ENCODE measurements at regions not wholly inside any gene's neighbourhood (a gene's known extent, or its start where the extent isn't known, plus 50 kb on each side); places are given as distances from the start of the nearest gene placed in this dataset.

- ChIA-PET CTCF (no interaction called here), POLR2A (ENCODE audit: unreplicated experiment) (no interaction called here)
- no peaks in the 10 kb centered on the region for H3K79me2 ChIP-seq (ENCODE audit: low read depth)
- intact Hi-C loops (cut with micrococcal nuclease; ENCODE audit: unreplicated experiment), result no loop called here
- no peak overlapping the region for H3K27ac ChIP-seq
- no peaks in the 10 kb centered on the region for H3K36me3 ChIP-seq (ENCODE audit: low read depth)
- H3F3A ChIP-seq (ENCODE audit: insufficient read depth, low read depth), result no peaks in the 10 kb centered on the region; the same call in 1 of the 2 replicates
- H3K4me2 ChIP-seq, result no peak overlapping the region
- H3K9me2 ChIP-seq (ENCODE audit: insufficient read depth), result no peaks in the 10 kb centered on the region
- no peaks in the 10 kb centered on the region for H3K4me1 ChIP-seq (replicated peaks; ENCODE audit: insufficient read depth)
- no peak overlapping the region for H3K4me3 ChIP-seq
- H4K20me1 ChIP-seq (ENCODE audit: insufficient read depth), result no peaks in the 10 kb centered on the region
- no peak for DNase-seq
- no TSS peak for BruUV-seq (replicated peaks)
- no peaks in the 10 kb centered on the region for H3K9me3 ChIP-seq (ENCODE audit: insufficient read depth, low read depth)
- peaks cover 16% of the 10 kb centered on the region; the same call in 1 of the 2 replicates for H3K27me3 ChIP-seq (ENCODE audit: insufficient read depth, low read depth)
- no peak overlapping the region for H2AFZ ChIP-seq
- TF ChIP-seq EZH2 (IDR thresholded peaks at IDR 0.05; ENCODE audit: low read depth) (no peak), CTCF (conservative IDR thresholded peaks at IDR 0.05) (no peak)
Measured at GRCh38 chr7:25840209-25840792, 311.7 kb upstream of the NFE2L3 start.

- Histone ChIP-seq H3K4me2 (no peak overlapping the region), H3F3A (ENCODE audit: insufficient read depth, low read depth) (no peaks in the 10 kb centered on the region; the same call in 1 of the 2 replicates), H3K27ac (no peak overlapping the region), H3K9me2 (ENCODE audit: insufficient read depth) (no peaks in the 10 kb centered on the region), H3K27me3 (ENCODE audit: insufficient read depth, low read depth) (peaks cover 25% of the 10 kb centered on the region; the same call in 1 of the 2 replicates), H3K79me2 (ENCODE audit: low read depth) (no peaks in the 10 kb centered on the region), H3K9me3 (ENCODE audit: insufficient read depth, low read depth) (no peaks in the 10 kb centered on the region), H3K36me3 (ENCODE audit: low read depth) (no peaks in the 10 kb centered on the region), H4K20me1 (ENCODE audit: insufficient read depth) (no peaks in the 10 kb centered on the region), H2AFZ (no peak overlapping the region), H3K4me1 (replicated peaks; ENCODE audit: insufficient read depth) (no peaks in the 10 kb centered on the region), H3K4me3 (no peak overlapping the region)
- no peak for DNase-seq
- POLR2A ChIA-PET (ENCODE audit: unreplicated experiment), result no interaction called here
- intact Hi-C loops (cut with micrococcal nuclease; ENCODE audit: unreplicated experiment), result no loop called here
- CTCF ChIA-PET, result interaction anchor here (0.6 kb wide), 1 partner anchor 556 kb away, joined by 3 read pairs; no protein-coding TSS in a partner anchor
- TF ChIP-seq EZH2 (IDR thresholded peaks at IDR 0.05; ENCODE audit: low read depth), result no peak
- TF ChIP-seq CTCF (conservative IDR thresholded peaks at IDR 0.05), result no peak
- BruUV-seq (replicated peaks), result no TSS peak
Measured at GRCh38 chr7:25841575-25841974, 310.4 kb upstream of the NFE2L3 start.

GRCh38 chr7:25842201-25842733, 309.7 kb upstream of the NFE2L3 start:
- Histone ChIP-seq H3K27me3 (ENCODE audit: insufficient read depth, low read depth) (peaks cover 25% of the 10 kb centered on the region; the same call in 1 of the 2 replicates), H3K4me2 (no peak overlapping the region), H3K4me1 (replicated peaks; ENCODE audit: insufficient read depth) (0 out of 2 replicates have a peak, but pooled peaks cover 5% of the 10 kb centered on the region), H3K9me3 (ENCODE audit: insufficient read depth, low read depth) (no peaks in the 10 kb centered on the region), H3K4me3 (no peak overlapping the region), H2AFZ (no peak overlapping the region), H3K27ac (no peak overlapping the region), H4K20me1 (ENCODE audit: insufficient read depth) (no peaks in the 10 kb centered on the region), H3K79me2 (ENCODE audit: low read depth) (no peaks in the 10 kb centered on the region), H3F3A (ENCODE audit: insufficient read depth, low read depth) (no peaks in the 10 kb centered on the region; the same call in 1 of the 2 replicates), H3K9me2 (ENCODE audit: insufficient read depth) (no peaks in the 10 kb centered on the region), H3K36me3 (ENCODE audit: low read depth) (no peaks in the 10 kb centered on the region)
- ChIA-PET POLR2A (ENCODE audit: unreplicated experiment) (no interaction called here), CTCF (no interaction called here)
- BruUV-seq (replicated peaks), result no TSS peak
- no peak for DNase-seq
- TF ChIP-seq CTCF (conservative IDR thresholded peaks at IDR 0.05) (no peak), EZH2 (IDR thresholded peaks at IDR 0.05; ENCODE audit: low read depth) (no peak)
- intact Hi-C loops (cut with micrococcal nuclease; ENCODE audit: unreplicated experiment), result no loop called here
